ENCODE measurements at regions not wholly inside any gene's neighbourhood (a gene's known extent, or its start where the extent isn't known, plus 50 kb on each side); places are given as distances from the start of the nearest gene placed in this dataset.

GRCh38 chr2:36031471-36031870 lies 324.1 kb upstream of the CRIM1 start:
- Histone ChIP-seq H3K9me2 (ENCODE audit: insufficient read depth, low read length) (no peaks in the 10 kb centered on the region), H3K27me3 (ENCODE audit: insufficient read depth, low read depth, low read length) (no peaks in the 10 kb centered on the region)

GRCh38 chr2:36027616-36028015 lies 328.0 kb upstream of the CRIM1 start:
- no peaks in the 10 kb centered on the region for H3K9me2 ChIP-seq (ENCODE audit: insufficient read depth, low read length)
- H3K27me3 ChIP-seq (ENCODE audit: insufficient read depth, low read depth, low read length), result no peaks in the 10 kb centered on the region
- no peaks in the 10 kb centered on the region for H3F3A ChIP-seq (ENCODE audit: insufficient read depth, low read length, poor library complexity, severe bottlenecking)
- no peak overlapping the region for H3K4me2 ChIP-seq (ENCODE audit: low read length)
- TF ChIP-seq POLR2AphosphoS5 (IDR thresholded peaks at IDR 0.05) (no peak), MXI1 (conservative IDR thresholded peaks at IDR 0.05; ENCODE audit: poor library complexity, severe bottlenecking) (no peak), TAF1 (IDR thresholded peaks at IDR 0.05; ENCODE audit: low read depth) (no peak), EP300 (conservative IDR thresholded peaks at IDR 0.05; ENCODE audit: poor library complexity, severe bottlenecking) (no peak), SMC3 (conservative IDR thresholded peaks at IDR 0.05; ENCODE audit: poor library complexity) (no peak), EZH2 (IDR thresholded peaks at IDR 0.05; ENCODE audit: borderline replicate concordance, insufficient read depth, low read length, poor library complexity, severe bottlenecking) (no peak), RAD21 (conservative IDR thresholded peaks at IDR 0.05) (no peak), REST (IDR thresholded peaks at IDR 0.05; ENCODE audit: borderline replicate concordance) (no peak)
- TF ChIP-seq, protein P1, sequence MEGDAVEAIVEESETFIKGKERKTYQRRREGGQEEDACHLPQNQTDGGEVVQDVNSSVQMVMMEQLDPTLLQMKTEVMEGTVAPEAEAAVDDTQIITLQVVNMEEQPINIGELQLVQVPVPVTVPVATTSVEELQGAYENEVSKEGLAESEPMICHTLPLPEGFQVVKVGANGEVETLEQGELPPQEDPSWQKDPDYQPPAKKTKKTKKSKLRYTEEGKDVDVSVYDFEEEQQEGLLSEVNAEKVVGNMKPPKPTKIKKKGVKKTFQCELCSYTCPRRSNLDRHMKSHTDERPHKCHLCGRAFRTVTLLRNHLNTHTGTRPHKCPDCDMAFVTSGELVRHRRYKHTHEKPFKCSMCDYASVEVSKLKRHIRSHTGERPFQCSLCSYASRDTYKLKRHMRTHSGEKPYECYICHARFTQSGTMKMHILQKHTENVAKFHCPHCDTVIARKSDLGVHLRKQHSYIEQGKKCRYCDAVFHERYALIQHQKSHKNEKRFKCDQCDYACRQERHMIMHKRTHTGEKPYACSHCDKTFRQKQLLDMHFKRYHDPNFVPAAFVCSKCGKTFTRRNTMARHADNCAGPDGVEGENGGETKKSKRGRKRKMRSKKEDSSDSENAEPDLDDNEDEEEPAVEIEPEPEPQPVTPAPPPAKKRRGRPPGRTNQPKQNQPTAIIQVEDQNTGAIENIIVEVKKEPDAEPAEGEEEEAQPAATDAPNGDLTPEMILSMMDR (IDR thresholded peaks at IDR 0.05; ENCODE audit: poor library complexity, severe bottlenecking), result no peak
- H3K36me3 ChIP-seq (ENCODE audit: insufficient read depth, low read length), result no peaks in the 10 kb centered on the region
- H3K79me2 ChIP-seq (replicated peaks; ENCODE audit: insufficient read depth, low read length), result no peaks in the 10 kb centered on the region
- H3K4me3 ChIP-seq (ENCODE audit: low read length), result no peak overlapping the region
- no peak overlapping the region for H2AFZ ChIP-seq (ENCODE audit: low read depth, low read length)
- H4K20me1 ChIP-seq (ENCODE audit: insufficient read depth), result no peaks in the 10 kb centered on the region
- no peaks in the 10 kb centered on the region for H3K9me3 ChIP-seq (ENCODE audit: low read length)
- no peak overlapping the region for H3K27ac ChIP-seq (ENCODE audit: low read length)
- no peak overlapping the region for H3K9ac ChIP-seq (ENCODE audit: low read length)

More at GRCh38 chr2:36031471-36031870, 324.1 kb upstream of the CRIM1 start:
- no peaks in the 10 kb centered on the region for H4K20me1 ChIP-seq (ENCODE audit: insufficient read depth)
- no peak overlapping the region for H3K4me2 ChIP-seq (ENCODE audit: low read length)
- no peaks in the 10 kb centered on the region for H3K36me3 ChIP-seq (ENCODE audit: insufficient read depth, low read length)
- no peak overlapping the region for H3K4me3 ChIP-seq (ENCODE audit: low read length)
- H3K27ac ChIP-seq (ENCODE audit: low read length), result no peak overlapping the region
- no peaks in the 10 kb centered on the region for H3K79me2 ChIP-seq (replicated peaks; ENCODE audit: insufficient read depth, low read length)
- no peak overlapping the region for H2AFZ ChIP-seq (ENCODE audit: low read depth, low read length)
- no peak overlapping the region for H3K9ac ChIP-seq (ENCODE audit: low read length)
- no peak for TF ChIP-seq EP300 (conservative IDR thresholded peaks at IDR 0.05; ENCODE audit: poor library complexity, severe bottlenecking)
- TF ChIP-seq MXI1 (conservative IDR thresholded peaks at IDR 0.05; ENCODE audit: poor library complexity, severe bottlenecking), result no peak
- TF ChIP-seq EZH2 (IDR thresholded peaks at IDR 0.05; ENCODE audit: borderline replicate concordance, insufficient read depth, low read length, poor library complexity, severe bottlenecking), result no peak
- TF ChIP-seq RAD21 (conservative IDR thresholded peaks at IDR 0.05), result no peak
- no peak for TF ChIP-seq TAF1 (IDR thresholded peaks at IDR 0.05; ENCODE audit: low read depth)
- no peak for TF ChIP-seq SMC3 (conservative IDR thresholded peaks at IDR 0.05; ENCODE audit: poor library complexity)
- TF ChIP-seq REST (IDR thresholded peaks at IDR 0.05; ENCODE audit: borderline replicate concordance), result no peak
- TF ChIP-seq POLR2AphosphoS5 (IDR thresholded peaks at IDR 0.05), result no peak
- TF ChIP-seq, protein P1 (IDR thresholded peaks at IDR 0.05; ENCODE audit: poor library complexity, severe bottlenecking), result no peak
- no peaks in the 10 kb centered on the region for H3F3A ChIP-seq (ENCODE audit: insufficient read depth, low read length, poor library complexity, severe bottlenecking)
- no peaks in the 10 kb centered on the region for H3K9me3 ChIP-seq (ENCODE audit: low read length)
